ENCODE measurements at regions not wholly inside any gene's neighbourhood (a gene's known extent, or its start where the extent isn't known, plus 50 kb on each side); places are given as distances from the start of the nearest gene placed in this dataset.

DNA sequence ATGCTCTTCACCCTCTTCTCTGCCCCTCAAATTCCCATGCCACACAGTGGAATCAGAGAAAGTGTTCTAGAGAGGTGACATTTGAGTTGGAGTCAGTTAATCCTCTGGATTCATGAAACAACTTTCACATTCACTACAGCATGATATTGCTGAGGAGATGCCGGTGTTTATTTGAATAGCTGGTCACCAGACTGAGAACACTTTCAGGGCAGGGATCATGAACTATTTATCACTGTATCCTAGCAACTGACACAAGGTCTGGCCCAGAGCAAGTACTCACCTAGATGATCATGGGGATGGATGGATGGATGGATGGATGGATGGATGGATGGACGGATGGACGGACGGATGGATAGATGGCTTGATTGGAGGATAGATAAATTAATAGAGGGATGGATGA lies 116.7 kb upstream of the ZMIZ1 start:
- Histone ChIP-seq H3K9me3 (ENCODE audit: insufficient read depth, low read depth, low read length) (no peaks in the 10 kb centered on the region), H3K27me3 (ENCODE audit: insufficient read depth, low read length) (no peaks in the 10 kb centered on the region), H3K4me1 (ENCODE audit: insufficient read depth, low read length) (no peaks in the 10 kb centered on the region), H3K9ac (ENCODE audit: low read depth, low read length) (no peak overlapping the region), H3K27ac (ENCODE audit: low read depth, low read length) (no peak overlapping the region), H3K4me3 (ENCODE audit: low read length) (no peak overlapping the region), H3K36me3 (ENCODE audit: insufficient read depth, low read length) (no peaks in the 10 kb centered on the region)
- WGBS: 93% methylated on average over 4 of the region's 4 CpGs

DNA sequence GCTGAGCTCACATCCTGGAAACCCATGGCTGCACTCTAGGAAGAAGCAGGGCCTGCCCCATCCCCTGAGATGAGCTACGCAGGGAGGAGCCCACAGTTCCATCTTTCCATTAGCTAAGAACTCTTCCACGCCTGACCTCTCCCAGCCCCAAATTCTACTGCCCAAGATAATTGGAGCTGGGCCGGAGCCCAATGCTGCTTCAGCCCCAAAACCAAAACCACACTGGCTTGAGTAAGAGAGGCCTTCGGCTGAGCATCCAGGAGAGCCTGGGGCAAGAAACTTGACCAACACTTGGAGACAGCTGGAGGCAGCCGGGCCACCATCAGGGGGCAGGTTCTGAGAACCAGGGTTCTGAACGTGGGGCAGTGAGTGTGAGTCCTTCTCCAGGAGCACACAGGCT lies 116.1 kb upstream of the ZMIZ1 start:
- Histone ChIP-seq H3K9me3 (ENCODE audit: insufficient read depth, low read depth, low read length) (no peaks in the 10 kb centered on the region), H3K27ac (ENCODE audit: low read depth, low read length) (no peak overlapping the region), H3K36me3 (ENCODE audit: insufficient read depth, low read length) (no peaks in the 10 kb centered on the region), H3K9ac (ENCODE audit: low read depth, low read length) (no peak overlapping the region), H3K4me3 (ENCODE audit: low read length) (no peak overlapping the region), H3K4me1 (ENCODE audit: insufficient read depth, low read length) (no peaks in the 10 kb centered on the region), H3K27me3 (ENCODE audit: insufficient read depth, low read length) (no peaks in the 10 kb centered on the region)
- WGBS: 89% methylated on average over 6 of the region's 6 CpGs

DNA sequence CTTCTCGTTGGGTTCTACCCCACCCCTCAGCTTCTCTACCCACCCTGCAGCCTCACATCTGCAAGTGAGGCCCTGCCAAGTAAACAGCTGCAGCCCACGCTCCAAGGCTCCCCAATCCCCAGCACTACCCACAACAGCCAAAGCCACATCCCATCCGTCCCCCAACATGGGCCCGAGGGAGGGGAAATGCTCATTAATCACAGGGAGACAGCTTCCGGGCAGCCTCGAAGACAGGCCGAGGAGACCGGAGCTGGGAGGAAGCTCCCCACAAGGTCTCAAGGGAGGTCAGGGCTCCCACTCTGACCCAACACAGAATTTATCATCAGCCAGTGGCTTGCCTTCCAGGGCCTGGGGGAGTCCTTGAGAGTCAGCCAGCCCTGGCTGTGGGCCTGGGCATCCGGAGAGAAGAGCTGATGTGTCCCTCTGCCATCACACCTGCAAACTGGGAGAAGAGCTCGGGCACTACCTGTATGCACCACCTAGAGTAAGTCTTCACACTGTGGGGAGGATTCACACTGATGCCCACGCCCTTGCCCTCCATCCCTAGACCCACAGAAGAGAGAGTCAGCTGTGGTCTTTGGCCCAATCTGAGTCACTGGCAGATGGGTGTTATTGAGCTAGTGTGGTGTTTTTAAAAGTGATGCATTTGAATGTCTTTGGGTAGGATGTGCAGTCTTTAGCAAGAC lies 115.5 kb upstream of the ZMIZ1 start:
- Histone ChIP-seq H3K27ac (ENCODE audit: low read depth, low read length) (no peak overlapping the region), H3K9ac (ENCODE audit: low read depth, low read length) (no peak overlapping the region), H3K4me3 (ENCODE audit: low read length) (no peak overlapping the region), H3K9me3 (ENCODE audit: insufficient read depth, low read depth, low read length) (no peaks in the 10 kb centered on the region), H3K36me3 (ENCODE audit: insufficient read depth, low read length) (no peaks in the 10 kb centered on the region), H3K4me1 (ENCODE audit: insufficient read depth, low read length) (no peaks in the 10 kb centered on the region), H3K27me3 (ENCODE audit: insufficient read depth, low read length) (no peaks in the 10 kb centered on the region)
- WGBS: 93% methylated on average over 11 of the region's 11 CpGs

DNA sequence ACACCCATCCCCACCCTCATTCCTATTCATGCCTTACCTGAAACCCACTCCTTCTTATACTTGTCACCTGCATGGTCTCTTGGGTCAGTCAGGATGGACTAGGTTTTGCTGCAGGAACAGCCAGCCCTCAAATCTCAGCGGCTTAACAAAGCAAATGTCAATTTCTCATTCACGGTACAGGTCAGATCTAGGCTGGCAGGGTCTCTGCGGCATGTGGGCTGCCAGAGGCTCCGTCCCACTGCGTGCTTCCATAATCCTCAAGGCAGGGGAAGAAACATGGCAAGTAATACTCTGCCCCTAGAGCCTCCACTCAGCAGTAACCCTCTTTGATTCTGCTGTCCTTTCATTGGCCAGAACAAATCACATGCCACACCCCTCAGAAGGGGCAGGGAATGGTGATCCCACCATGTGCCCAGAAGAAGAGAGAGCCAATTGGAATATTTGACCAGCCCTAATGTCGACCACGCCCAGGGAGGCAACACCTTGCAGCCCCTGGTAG lies 114.9 kb upstream of the ZMIZ1 start:
- no peak overlapping the region for H3K27ac ChIP-seq (ENCODE audit: low read depth, low read length)
- H3K36me3 ChIP-seq (ENCODE audit: insufficient read depth, low read length): no peaks in the 10 kb centered on the region
- H3K9ac ChIP-seq (ENCODE audit: low read depth, low read length): no peak overlapping the region
- H3K27me3 ChIP-seq (ENCODE audit: insufficient read depth, low read length): no peaks in the 10 kb centered on the region
- no peaks in the 10 kb centered on the region for H3K9me3 ChIP-seq (ENCODE audit: insufficient read depth, low read depth, low read length)
- WGBS: 94% methylated on average over 7 of the region's 7 CpGs
- no peaks in the 10 kb centered on the region for H3K4me1 ChIP-seq (ENCODE audit: insufficient read depth, low read length)
- no peak overlapping the region for H3K4me3 ChIP-seq (ENCODE audit: low read length)

DNA sequence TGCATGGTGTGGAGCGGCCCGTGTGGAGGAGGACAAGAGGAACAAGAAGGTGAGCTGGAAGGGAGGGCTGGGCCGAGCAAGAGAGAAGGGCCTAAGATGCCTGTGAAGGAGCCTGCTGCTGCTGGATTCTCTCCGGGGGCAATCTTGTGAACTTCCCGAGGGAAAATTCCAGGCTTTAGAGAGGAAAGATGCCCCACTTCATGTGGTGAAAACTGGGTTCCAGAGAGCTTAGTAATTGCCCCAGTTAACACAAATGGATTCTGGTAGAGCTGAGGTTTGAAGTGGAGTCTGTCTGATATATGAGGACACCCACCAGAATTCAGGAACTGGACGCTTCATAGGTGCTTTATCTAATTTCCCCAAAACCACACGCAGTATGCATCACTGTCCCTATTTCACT lies 114.1 kb upstream of the ZMIZ1 start:
- no peaks in the 10 kb centered on the region for H3K27me3 ChIP-seq (ENCODE audit: insufficient read depth, low read length)

DNA sequence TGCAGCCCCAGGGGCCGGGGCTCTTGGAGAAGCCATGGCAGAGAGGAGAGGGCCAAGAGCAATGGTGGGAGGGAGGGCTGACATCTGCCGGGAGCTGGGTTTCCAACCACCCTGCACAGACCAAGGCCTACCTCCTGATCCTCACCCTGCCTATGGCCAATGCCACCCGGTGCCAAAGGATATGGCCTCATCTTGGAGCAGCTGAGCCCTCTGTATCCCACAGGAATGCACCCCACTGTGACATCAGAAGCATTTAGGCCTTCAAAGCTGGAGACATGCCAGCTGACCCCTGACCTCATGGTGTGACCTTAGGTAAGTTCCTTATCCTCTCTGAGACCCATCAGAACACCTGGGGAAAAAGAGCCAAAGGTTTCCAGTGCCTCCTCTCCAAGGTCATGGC lies 113.6 kb upstream of the ZMIZ1 start:
- Histone ChIP-seq H3K27ac (ENCODE audit: low read depth, low read length) (no peak overlapping the region), H3K9ac (ENCODE audit: low read depth, low read length) (no peak overlapping the region), H3K9me3 (ENCODE audit: insufficient read depth, low read depth, low read length) (no peaks in the 10 kb centered on the region), H3K36me3 (ENCODE audit: insufficient read depth, low read length) (no peaks in the 10 kb centered on the region), H3K4me3 (ENCODE audit: low read length) (no peak overlapping the region), H3K4me1 (ENCODE audit: insufficient read depth, low read length) (no peaks in the 10 kb centered on the region), H3K27me3 (ENCODE audit: insufficient read depth, low read length) (no peaks in the 10 kb centered on the region)
- 84% methylated on average over 3 of the region's 3 CpGs for WGBS

More for the DNA sequence above, 114.1 kb upstream of the ZMIZ1 start:
- H3K9ac ChIP-seq (ENCODE audit: low read depth, low read length): no peak overlapping the region
- no peaks in the 10 kb centered on the region for H3K4me1 ChIP-seq (ENCODE audit: insufficient read depth, low read length)
- H3K27ac ChIP-seq (ENCODE audit: low read depth, low read length): no peak overlapping the region
- no peaks in the 10 kb centered on the region for H3K9me3 ChIP-seq (ENCODE audit: insufficient read depth, low read depth, low read length)
- H3K36me3 ChIP-seq (ENCODE audit: insufficient read depth, low read length): no peaks in the 10 kb centered on the region
- no peak overlapping the region for H3K4me3 ChIP-seq (ENCODE audit: low read length)
- 93% methylated on average over 7 of the region's 7 CpGs for WGBS

DNA sequence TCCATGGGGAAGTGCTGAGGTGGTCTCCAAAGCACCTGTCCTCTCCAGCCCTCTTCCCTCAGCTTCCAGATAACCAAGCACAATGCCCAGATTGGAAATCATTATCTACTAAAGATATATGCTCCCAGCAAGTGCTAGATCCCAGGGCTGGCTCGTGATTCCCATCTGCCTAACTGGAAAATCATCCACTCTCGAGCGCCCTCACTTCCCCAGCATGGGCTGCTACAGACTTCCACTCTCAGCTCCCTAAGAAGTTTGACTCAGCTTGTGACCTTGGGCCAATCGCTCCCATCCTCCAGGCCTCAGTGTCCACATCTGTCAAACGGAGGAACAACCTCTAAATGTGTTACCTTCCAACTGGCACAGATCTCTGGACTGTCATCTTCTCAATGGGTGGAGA lies 112.4 kb upstream of the ZMIZ1 start:
- 84% methylated on average over 5 of the region's 5 CpGs for WGBS
- Histone ChIP-seq H3K9ac (ENCODE audit: low read depth, low read length) (no peak overlapping the region), H3K4me3 (ENCODE audit: low read length) (no peak overlapping the region), H3K36me3 (ENCODE audit: insufficient read depth, low read length) (no peaks in the 10 kb centered on the region), H3K4me1 (ENCODE audit: insufficient read depth, low read length) (peaks cover 3% of the 10 kb centered on the region), H3K9me3 (ENCODE audit: insufficient read depth, low read depth, low read length) (no peaks in the 10 kb centered on the region), H3K27me3 (ENCODE audit: insufficient read depth, low read length) (no peaks in the 10 kb centered on the region), H3K27ac (ENCODE audit: low read depth, low read length) (no peak overlapping the region)

DNA sequence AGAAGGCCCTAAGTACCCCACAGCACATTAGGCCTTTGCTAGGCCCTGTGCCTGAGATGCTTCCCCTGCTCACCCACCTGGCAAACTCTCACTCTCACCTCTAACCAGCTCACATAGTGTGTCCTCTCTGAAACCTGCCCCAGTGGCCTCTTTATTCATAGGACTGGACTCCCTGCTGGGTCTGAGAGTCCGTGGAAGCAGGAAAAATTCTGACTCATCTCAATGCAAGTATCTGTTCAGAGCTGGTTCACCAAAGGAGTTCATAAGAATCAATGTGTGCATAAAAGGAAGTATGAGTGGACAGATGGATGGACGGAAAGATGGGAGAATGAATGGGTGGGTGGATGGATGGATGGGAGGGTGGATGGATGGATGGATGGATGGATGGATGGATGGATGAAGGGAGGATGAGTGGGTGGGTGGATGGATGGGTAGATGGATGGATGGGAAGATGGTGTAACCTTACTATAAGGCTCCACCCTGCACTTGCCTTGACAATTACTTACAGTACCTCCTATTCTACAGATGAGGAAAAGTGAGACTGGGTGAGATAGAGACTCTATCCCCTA lies 111.2 kb upstream of the ZMIZ1 start:
- WGBS: 81% methylated on average over 2 of the region's 2 CpGs

DNA sequence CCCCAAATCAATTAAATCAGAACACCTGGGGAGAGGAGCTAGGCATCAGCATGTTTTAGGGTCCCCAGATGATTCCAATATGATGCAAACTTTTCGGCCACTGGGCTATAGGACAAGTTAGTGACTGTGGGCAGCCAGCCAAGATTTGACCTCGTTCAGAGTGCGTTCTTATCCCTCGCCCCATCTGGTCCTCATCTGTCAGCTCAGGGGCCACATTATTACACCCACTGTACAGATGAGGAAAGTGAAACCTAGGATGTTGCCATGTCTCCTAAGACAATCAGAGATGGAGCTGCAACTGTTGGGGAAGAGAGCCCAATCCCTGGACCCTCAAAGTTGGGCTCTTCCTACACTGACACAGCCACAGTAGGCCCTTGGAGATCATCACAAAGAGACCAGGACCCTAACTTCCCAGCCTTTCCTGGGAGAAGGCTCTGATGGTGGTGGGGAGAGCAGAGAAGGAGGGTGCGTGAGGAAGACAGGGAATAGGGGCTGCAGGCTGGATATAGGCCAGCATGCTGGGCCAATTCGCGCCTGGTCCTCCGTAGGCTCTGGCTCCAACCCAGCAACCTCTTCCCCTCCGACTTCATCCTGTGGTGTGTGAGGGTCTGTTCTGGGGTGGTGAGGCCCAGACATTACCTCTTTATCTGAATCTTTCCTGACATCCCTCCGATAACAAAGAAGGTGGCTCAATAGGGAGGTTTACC lies 109.4 kb upstream of the ZMIZ1 start:
- no peak overlapping the region for H3K4me3 ChIP-seq (ENCODE audit: low read length)
- H3K27ac ChIP-seq (ENCODE audit: low read depth, low read length): no peak overlapping the region
- WGBS: 96% methylated on average over 8 of the region's 10 CpGs
- peaks cover 6% of the 10 kb centered on the region for H3K4me1 ChIP-seq (ENCODE audit: insufficient read depth, low read length)
- H3K9me3 ChIP-seq (ENCODE audit: insufficient read depth, low read depth, low read length): no peaks in the 10 kb centered on the region
- no peaks in the 10 kb centered on the region for H3K27me3 ChIP-seq (ENCODE audit: insufficient read depth, low read length)
- no peaks in the 10 kb centered on the region for H3K36me3 ChIP-seq (ENCODE audit: insufficient read depth, low read length)
- H3K9ac ChIP-seq (ENCODE audit: low read depth, low read length): no peak overlapping the region

More for the DNA sequence above, 111.2 kb upstream of the ZMIZ1 start:
- H3K4me3 ChIP-seq (ENCODE audit: low read length): no peak overlapping the region
- H3K27ac ChIP-seq (ENCODE audit: low read depth, low read length): no peak overlapping the region
- no peaks in the 10 kb centered on the region for H3K36me3 ChIP-seq (ENCODE audit: insufficient read depth, low read length)
- peaks cover 6% of the 10 kb centered on the region for H3K4me1 ChIP-seq (ENCODE audit: insufficient read depth, low read length)
- no peak overlapping the region for H3K9ac ChIP-seq (ENCODE audit: low read depth, low read length)
- no peaks in the 10 kb centered on the region for H3K27me3 ChIP-seq (ENCODE audit: insufficient read depth, low read length)
- no peaks in the 10 kb centered on the region for H3K9me3 ChIP-seq (ENCODE audit: insufficient read depth, low read depth, low read length)

DNA sequence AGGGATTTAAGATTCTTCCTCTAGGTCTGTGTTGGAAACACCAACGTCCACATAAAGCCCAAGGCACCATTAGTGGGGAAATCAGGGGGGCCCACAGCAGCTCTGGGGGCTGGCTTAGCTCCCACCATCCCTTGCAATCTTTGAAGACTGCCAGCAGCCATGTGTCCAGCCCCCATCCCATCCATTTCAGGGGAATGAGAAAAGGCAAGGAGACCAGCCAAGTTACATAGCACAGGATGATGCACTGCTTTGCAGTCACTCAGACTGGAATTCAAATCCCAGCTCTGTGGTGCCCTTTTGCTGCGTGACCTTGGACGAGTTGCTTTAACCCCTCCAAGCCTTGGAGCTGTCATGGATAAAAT lies 108.9 kb upstream of the ZMIZ1 start:
- Histone ChIP-seq H3K36me3 (ENCODE audit: insufficient read depth, low read length) (no peaks in the 10 kb centered on the region), H3K4me1 (ENCODE audit: insufficient read depth, low read length) (peaks cover 11% of the 10 kb centered on the region), H3K9ac (ENCODE audit: low read depth, low read length) (no peak overlapping the region), H3K27me3 (ENCODE audit: insufficient read depth, low read length) (no peaks in the 10 kb centered on the region), H3K27ac (ENCODE audit: low read depth, low read length) (no peak overlapping the region), H3K4me3 (ENCODE audit: low read length) (no peak overlapping the region), H3K9me3 (ENCODE audit: insufficient read depth, low read depth, low read length) (no peaks in the 10 kb centered on the region)
- WGBS: 89% methylated on average over 3 of the region's 3 CpGs

DNA sequence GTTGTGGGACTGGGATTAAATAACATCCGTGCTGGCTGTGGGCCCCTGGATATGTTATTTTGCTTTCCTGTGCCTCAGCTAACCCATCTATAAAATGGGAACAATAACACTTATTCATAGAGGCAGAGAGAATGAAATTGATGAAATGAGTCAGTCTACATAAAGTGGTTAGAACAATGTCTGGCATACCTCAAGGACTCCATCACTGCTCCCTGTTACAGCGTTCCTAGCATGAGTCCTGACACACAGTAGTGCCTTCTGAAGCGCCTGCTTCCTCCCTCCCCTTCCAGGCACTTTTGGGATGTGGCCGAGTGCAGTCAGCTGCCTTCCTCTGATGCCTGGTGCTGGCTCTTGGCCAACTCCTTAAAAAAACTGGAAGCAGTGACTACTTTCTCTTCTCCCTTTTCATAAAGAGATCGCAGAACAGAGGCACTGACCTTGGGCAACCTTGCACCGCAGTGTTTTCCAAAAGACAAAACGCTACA lies 108.4 kb upstream of the ZMIZ1 start:
- Histone ChIP-seq H3K27ac (ENCODE audit: low read depth, low read length) (no peak overlapping the region), H3K9me3 (ENCODE audit: insufficient read depth, low read depth, low read length) (no peaks in the 10 kb centered on the region), H3K4me3 (ENCODE audit: low read length) (no peak overlapping the region), H3K9ac (ENCODE audit: low read depth, low read length) (no peak overlapping the region), H3K4me1 (ENCODE audit: insufficient read depth, low read length) (peaks cover 14% of the 10 kb centered on the region), H3K27me3 (ENCODE audit: insufficient read depth, low read length) (no peaks in the 10 kb centered on the region), H3K36me3 (ENCODE audit: insufficient read depth, low read length) (no peaks in the 10 kb centered on the region)
- 83% methylated on average over 6 of the region's 7 CpGs for WGBS

Measured in HUES64 (cell line).